IMR-90 (cell line): ENCODE measurements at regions not wholly inside any gene's neighbourhood (a gene's known extent, or its start where the extent isn't known, plus 50 kb on each side); places are given as distances from the start of the nearest gene placed in this dataset.

Experiments used
- ATAC-seq: fragments of 200-7000 bp; cut with Tn5 transposase; 2 replicates; pipeline ENCODE4 v1.9.1; 2020; ENCODE audit warnings: low read depth, mild to moderate bottlenecking, moderate library complexity
- BruUV-seq: library from RNA; stranded (reverse); fragments of 400-500 nt; replicated peaks from 2 replicates; lab custom pipeline; 2021; lab: Mats Ljungman, UMichigan
- CTCF ChIA-PET: fragments of 300-600 bp; formaldehyde crosslinking; extraction: SDS; loops from one replicate; lab custom pipeline; 2021; ENCODE audit warnings: antibody characterized with exemption; lab: Yijun Ruan, JAX
- POLR2A ChIA-PET: fragments of 300-600 bp; sonication (Branson Sonifier 250); formaldehyde crosslinking; loops from one replicate; lab custom pipeline; 2022; ENCODE audit warnings: antibody characterized with exemption; ENCODE audit not compliant: unreplicated experiment; lab: Charles Lee
- DNase-seq: peaks from one replicate; pipeline ENCODE4 v3.0.0; 2013
- H2AFZ ChIP-seq: replicated peaks from 2 replicates; pipeline ENCODE3; 2013; ENCODE audit warnings: low read length, mild to moderate bottlenecking; ENCODE audit not compliant: poor library complexity
- H2AK5ac ChIP-seq: 2 replicates; pipeline ENCODE4 v1.6.1; 2013; ENCODE audit warnings: low read depth, low read length, inconsistent platforms
- H2AK9ac ChIP-seq: replicated peaks from 2 replicates; pipeline ENCODE3; 2013; ENCODE audit warnings: mild to moderate bottlenecking, low read depth, low read length, moderate library complexity; ENCODE audit not compliant: poor library complexity
- H2BK120ac ChIP-seq: 2 replicates; pipeline ENCODE4 v1.6.1; 2013; ENCODE audit warnings: low read depth, low read length, inconsistent platforms
- H2BK15ac ChIP-seq: 3 replicates; pipeline ENCODE4 v1.6.1; 2013; ENCODE audit warnings: low read depth, low read length, inconsistent platforms
- H2BK20ac ChIP-seq: 2 replicates; pipeline ENCODE4 v1.6.1; 2013; ENCODE audit warnings: low read depth, mild to moderate bottlenecking, inconsistent platforms, low read length, moderate library complexity
- H2BK5ac ChIP-seq: 2 replicates; pipeline ENCODE4 v1.6.1; 2013; ENCODE audit warnings: mild to moderate bottlenecking, low read depth, low read length, inconsistent platforms; ENCODE audit not compliant: poor library complexity, severe bottlenecking
- H3K14ac ChIP-seq: replicated peaks from 2 replicates; pipeline ENCODE4 v1.6.1; 2013; ENCODE audit warnings: low read depth, low read length, inconsistent platforms
- H3K18ac ChIP-seq: 2 replicates; pipeline ENCODE4 v1.6.1; 2013; ENCODE audit warnings: low read depth, low read length, control low read depth
- H3K23ac ChIP-seq: 2 replicates; pipeline ENCODE4 v1.6.1; 2013; ENCODE audit warnings: low read depth, low read length, inconsistent platforms
- H3K27ac ChIP-seq: 2 replicates; pipeline ENCODE4 v1.5.1; 2013; ENCODE audit warnings: mild to moderate bottlenecking, control low read depth, low read length; ENCODE audit not compliant: insufficient read depth
- H3K27me3 ChIP-seq: 2 replicates; pipeline ENCODE4 v1.6.1; 2013; ENCODE audit warnings: low read length; ENCODE audit not compliant: control insufficient read depth, insufficient read depth
- H3K36me3 ChIP-seq: 2 replicates; pipeline ENCODE4 v1.6.1; 2013; ENCODE audit warnings: low read length, mixed read lengths; ENCODE audit not compliant: control insufficient read depth, insufficient read depth
- H3K4ac ChIP-seq: 2 replicates; pipeline ENCODE4 v1.6.1; 2013; ENCODE audit warnings: low read depth, low read length, inconsistent platforms
- H3K4me1 ChIP-seq: 2 replicates; pipeline ENCODE4 v1.6.1; 2013; ENCODE audit warnings: low read length, mixed read lengths; ENCODE audit not compliant: control insufficient read depth, insufficient read depth
- H3K4me2 ChIP-seq: 2 replicates; pipeline ENCODE4 v1.6.1; 2013; ENCODE audit warnings: low read depth, mild to moderate bottlenecking, control low read depth, low read length, moderate library complexity
- H3K4me3 ChIP-seq: 2 replicates; pipeline ENCODE4 v1.5.1; 2013; ENCODE audit warnings: low read depth, mild to moderate bottlenecking, control low read depth, low read length, moderate library complexity; ENCODE audit not compliant: insufficient read depth
- H3K56ac ChIP-seq: 2 replicates; pipeline ENCODE4 v1.6.1; 2013; ENCODE audit warnings: low read length, inconsistent platforms; ENCODE audit not compliant: insufficient read depth; ENCODE audit errors: extremely low read depth
- H3K79me1 ChIP-seq, 2 experiments: 2 replicates each; pipeline ENCODE4 v1.6.1; 2013; ENCODE audit warnings: low read length in 2 of 2, inconsistent platforms in 1 of 2, low read depth in 1 of 2
- H3K9ac ChIP-seq: 2 replicates; pipeline ENCODE4 v1.6.1; 2013; ENCODE audit warnings: low read depth, low read length, control low read depth
- H3K9me1 ChIP-seq: 2 replicates; pipeline ENCODE4 v1.6.1; 2013; ENCODE audit warnings: low read length, inconsistent platforms; ENCODE audit not compliant: insufficient read depth
- H3K9me3 ChIP-seq: 2 replicates; pipeline ENCODE4 v1.6.1; 2013; ENCODE audit warnings: low read length; ENCODE audit not compliant: control insufficient read depth, insufficient read depth
- H4K20me1 ChIP-seq: 2 replicates; pipeline ENCODE4 v1.6.1; 2013; ENCODE audit warnings: low read length, inconsistent platforms; ENCODE audit not compliant: insufficient read depth
- H4K5ac ChIP-seq: 2 replicates; pipeline ENCODE4 v1.6.1; 2013; ENCODE audit warnings: mild to moderate bottlenecking, low read depth, low read length, control low read depth
- H4K8ac ChIP-seq, 2 experiments: 2 replicates each; pipeline ENCODE4 v1.6.1; 2013; ENCODE audit warnings: low read depth in 2 of 2, low read length in 2 of 2, control low read depth in 1 of 2, inconsistent platforms in 1 of 2
- H4K91ac ChIP-seq: 2 replicates; pipeline ENCODE4 v1.6.1; 2013; ENCODE audit warnings: low read depth, low read length, inconsistent platforms; ENCODE audit not compliant: insufficient read depth
- MAZ ChIP-seq: IDR thresholded peaks from 2 replicates; pipeline ENCODE4 v1.6.1; 2012; ENCODE audit warnings: low read depth, mild to moderate bottlenecking, low read length, improper control_type of control experiment, moderate library complexity, borderline replicate concordance
- WGBS, 2 experiments: methylation state at CpG; one replicate each; pipeline versions ENCODE4 v1.1.5 to v1.1.7; 2013; ENCODE audit warnings: missing lambda C conversion rate in 2 of 2; ENCODE audit not compliant: insufficient read length in 1 of 2; ENCODE audit errors: extremely low coverage in 2 of 2; 5-methylcytosine and 5-hydroxymethylcytosine counted together
- dilution Hi-C: fragments of 300-500 bp; cut with HindIII; formaldehyde crosslinking; loops from one replicate; pipeline ENCODE4 v1.14.3; 2018; ENCODE audit warnings: low sequenced_read_pairs; ENCODE audit not compliant: unreplicated experiment
- in situ Hi-C: fragments of 300-500 bp; cut with MboI; formaldehyde crosslinking; loops from 3 replicates; pipeline ENCODE4 v1.14.3; 2019; ENCODE audit warnings: low sequenced_read_pairs, inconsistent platforms, mixed read lengths
- intact Hi-C: fragments of 100-400 bp; cut with micrococcal nuclease; formaldehyde crosslinking; loops from 2 replicates; pipeline ENCODE4 v1.10.0; 2022

DNA sequence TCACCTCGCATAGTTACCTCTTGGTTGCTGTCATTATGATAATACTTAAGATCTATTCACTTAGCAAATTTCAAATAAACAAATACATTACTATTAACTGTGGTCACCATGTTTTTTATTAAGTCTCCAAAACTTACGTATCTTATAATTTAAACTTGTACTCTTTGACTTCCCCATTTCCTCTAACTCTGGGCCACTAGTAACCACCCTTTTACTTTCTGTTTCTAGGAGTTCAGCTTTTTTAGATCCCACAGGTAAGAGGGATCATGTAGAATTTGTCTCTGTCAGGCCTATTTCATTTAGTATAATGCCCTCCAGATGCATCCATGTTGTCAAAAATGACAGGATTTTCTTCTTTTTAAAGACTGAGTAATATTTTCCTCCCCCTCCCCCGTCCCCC lies 212.4 kb upstream of the C11orf87 start:
- WGBS, 2 experiments, result no CpG with 5 or more reads among the region's 3 CpGs
- ChIA-PET CTCF (no interaction called here), POLR2A (no interaction called here)
- no peak overlapping the region for H2BK15ac ChIP-seq
- H2AK9ac ChIP-seq, result no peak overlapping the region
- no TSS peak for BruUV-seq
- H2BK120ac ChIP-seq, result no peak overlapping the region
- TF ChIP-seq MAZ, result no peak
- H3K36me3 ChIP-seq, result no peaks in the 10 kb centered on the region
- no peak overlapping the region for H3K4me2 ChIP-seq
- no peak overlapping the region for H3K4ac ChIP-seq
- no peak overlapping the region for H4K8ac ChIP-seq
- H3K14ac ChIP-seq, result no peak overlapping the region
- no peaks in the 10 kb centered on the region for H4K20me1 ChIP-seq
- H3K79me1 ChIP-seq, result no peaks in the 10 kb centered on the region
- no peak overlapping the region for H3K56ac ChIP-seq
- no peaks in the 10 kb centered on the region for H3K27me3 ChIP-seq
- H2AFZ ChIP-seq, result no peak overlapping the region
- no peak overlapping the region for H2BK5ac ChIP-seq
- intact Hi-C loops (no loop called here), dilution Hi-C loops (no loop called here), in situ Hi-C loops (no loop called here)
- H3K23ac ChIP-seq, result no peak overlapping the region
- no peak overlapping the region for H3K4me3 ChIP-seq
- no peaks in the 10 kb centered on the region for H3K9me1 ChIP-seq
- no peak overlapping the region for H2BK20ac ChIP-seq
- H4K91ac ChIP-seq, result no peak overlapping the region
- H3K9me3 ChIP-seq, result no peaks in the 10 kb centered on the region
- H3K9ac ChIP-seq, result no peak overlapping the region
- H3K4me1 ChIP-seq, result no peaks in the 10 kb centered on the region
- no peak overlapping the region for H4K5ac ChIP-seq
- H3K27ac ChIP-seq, result no peak overlapping the region
- ATAC-seq (no peak), DNase-seq (no peak)
- H3K18ac ChIP-seq, result no peak overlapping the region
- no peak overlapping the region for H2AK5ac ChIP-seq
